HG02852 (cell line): ENCODE measurements at regions not wholly inside any gene's neighbourhood (a gene's known extent, or its start where the extent isn't known, plus 50 kb on each side); places are given as distances from the start of the nearest gene placed in this dataset.
A peak's percentile ranks its signal among the peaks of the same experiment; 100 is the strongest.

ENCODE experiments used
- ATAC-seq: cut with Tn5 transposase; IDR thresholded peaks from one replicate; pipeline ENCODE4 v1.9.1; 2021; ENCODE audit warnings: mild to moderate bottlenecking, moderate library complexity; ENCODE audit not compliant: unreplicated experiment

DNA sequence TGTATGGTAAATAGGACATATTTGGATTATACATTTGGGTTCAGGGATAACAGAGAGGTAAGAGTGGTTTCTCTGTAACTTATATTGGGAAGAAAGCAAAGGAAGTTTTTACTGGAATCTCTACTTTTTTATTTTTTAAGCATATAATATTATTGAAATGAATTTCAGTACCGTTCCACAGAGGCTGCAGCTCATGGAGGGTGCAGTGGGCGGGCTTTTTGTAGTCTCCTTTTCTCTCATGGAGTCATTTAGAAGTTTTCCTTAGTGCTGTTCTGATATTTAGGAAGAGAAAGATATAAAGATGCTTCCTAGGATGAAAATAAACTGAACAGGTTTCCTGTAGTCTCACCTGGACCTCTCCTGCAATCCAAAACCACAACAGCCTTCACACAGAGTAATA is 1153.3 kb upstream of the TMEFF2 start:
- ATAC-seq = no peak

DNA sequence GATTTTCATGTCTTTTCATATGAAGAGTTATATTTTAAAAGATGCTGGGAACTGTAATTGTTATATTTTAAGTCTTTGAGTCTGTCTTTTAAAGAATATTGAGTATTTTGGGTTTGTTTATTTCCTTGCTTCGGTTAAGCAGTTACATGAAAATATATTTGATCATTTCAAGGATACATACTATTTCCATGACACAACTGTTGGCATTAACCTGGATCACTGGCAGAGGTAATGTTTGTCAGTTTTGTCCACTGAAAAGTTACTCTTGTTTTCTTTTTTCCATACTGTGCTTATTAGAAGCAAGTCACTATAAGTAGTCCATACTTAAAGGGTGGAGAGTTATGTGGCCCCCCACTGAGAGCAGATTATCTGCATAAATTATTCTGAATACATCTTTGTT is 1142.0 kb upstream of the TMEFF2 start:
- ATAC-seq = no peak

DNA sequence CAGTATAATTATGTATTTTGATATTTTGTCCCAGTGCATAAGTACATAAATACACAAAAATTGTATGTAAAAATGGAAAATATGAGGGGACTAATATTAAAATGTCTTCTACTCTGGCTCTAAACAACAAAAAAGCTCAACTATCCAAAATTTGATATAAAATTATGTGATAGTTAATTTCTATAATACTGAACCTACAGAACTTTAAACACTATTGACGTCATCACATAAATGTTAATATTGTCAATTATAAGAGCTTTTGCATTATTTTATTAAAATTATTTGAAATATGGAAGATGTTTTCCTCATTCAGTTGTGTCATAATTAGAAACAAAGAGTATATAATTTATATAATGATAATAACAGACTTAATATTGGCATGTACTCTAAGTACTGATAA is 1139.7 kb upstream of the TMEFF2 start:
- no peak for ATAC-seq

DNA sequence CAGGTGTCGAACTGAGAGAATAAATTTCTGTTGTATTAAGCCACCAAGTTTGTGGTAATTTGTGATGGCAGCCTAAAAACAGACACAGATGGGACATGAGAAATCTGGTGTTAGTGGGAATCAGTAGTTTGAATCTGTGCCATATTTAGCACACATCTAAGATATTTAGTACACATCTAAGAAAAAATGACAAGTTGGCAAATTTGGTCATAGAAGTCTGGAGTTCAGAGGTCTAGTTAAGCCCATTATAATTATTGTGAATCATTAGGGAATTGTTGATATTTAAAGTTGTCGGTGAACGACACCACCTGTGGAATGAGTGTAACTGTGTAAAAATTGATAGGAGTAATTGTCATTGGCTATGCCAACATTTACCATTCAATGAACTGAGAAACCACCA is 1138.8 kb upstream of the TMEFF2 start:
- ATAC-seq = no peak

DNA sequence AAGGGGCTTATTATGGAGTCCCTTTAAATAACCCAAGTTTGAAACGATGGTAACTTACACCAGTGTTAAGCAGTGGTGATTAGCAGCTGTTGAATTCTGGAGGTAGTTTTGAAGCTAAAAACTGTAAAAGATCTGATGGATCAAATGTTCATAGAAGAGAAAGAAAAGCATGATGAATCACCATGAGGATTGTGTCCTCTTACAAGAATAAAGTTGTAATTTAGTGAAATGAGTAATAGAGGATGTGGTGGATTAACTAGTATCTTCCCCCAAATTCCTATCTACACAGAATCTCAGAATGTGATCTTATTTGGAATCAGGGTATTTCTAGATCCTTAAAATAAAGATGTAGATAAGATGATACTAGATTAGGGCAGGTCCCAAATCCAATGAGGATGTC is 1138.2 kb upstream of the TMEFF2 start:
- no peak for ATAC-seq

DNA sequence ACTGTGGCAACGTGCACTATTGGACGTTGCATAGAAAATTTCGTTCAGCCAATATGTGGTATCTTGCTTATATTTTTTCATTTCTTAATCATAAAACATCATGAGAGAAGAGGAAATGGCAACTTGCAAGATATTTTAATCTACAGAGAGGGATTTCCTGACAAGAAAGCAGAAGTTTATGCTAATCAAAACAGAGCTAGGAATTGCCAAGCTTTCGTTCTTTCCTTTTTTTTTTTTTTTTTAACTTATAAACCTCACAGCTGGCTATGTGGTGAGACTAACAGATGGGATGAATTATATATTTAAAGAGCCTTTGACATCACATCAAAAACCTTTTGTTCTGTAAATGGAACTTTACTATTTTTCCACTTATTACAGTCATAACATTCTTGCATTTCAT is 1136.9 kb upstream of the TMEFF2 start:
- no peak for ATAC-seq

DNA sequence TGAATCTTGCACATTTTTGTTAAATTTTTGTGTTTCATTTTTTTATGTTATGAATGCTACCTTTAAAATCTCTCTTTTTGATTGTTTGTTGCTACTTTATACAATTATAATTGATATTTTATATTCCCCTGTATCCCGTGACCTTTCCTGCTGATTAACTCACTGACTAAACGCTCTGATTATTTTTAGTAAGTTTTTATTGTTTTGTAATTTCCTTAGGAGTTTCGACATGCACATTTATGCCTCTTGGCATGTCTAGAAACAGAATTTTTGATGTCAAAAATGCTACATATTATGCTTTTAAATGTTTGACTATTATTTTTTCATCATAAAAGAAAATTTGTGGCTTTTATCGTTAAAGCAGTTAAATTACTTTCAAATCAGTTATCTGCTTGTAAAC is 1131.6 kb upstream of the TMEFF2 start:
- no peak for ATAC-seq

DNA sequence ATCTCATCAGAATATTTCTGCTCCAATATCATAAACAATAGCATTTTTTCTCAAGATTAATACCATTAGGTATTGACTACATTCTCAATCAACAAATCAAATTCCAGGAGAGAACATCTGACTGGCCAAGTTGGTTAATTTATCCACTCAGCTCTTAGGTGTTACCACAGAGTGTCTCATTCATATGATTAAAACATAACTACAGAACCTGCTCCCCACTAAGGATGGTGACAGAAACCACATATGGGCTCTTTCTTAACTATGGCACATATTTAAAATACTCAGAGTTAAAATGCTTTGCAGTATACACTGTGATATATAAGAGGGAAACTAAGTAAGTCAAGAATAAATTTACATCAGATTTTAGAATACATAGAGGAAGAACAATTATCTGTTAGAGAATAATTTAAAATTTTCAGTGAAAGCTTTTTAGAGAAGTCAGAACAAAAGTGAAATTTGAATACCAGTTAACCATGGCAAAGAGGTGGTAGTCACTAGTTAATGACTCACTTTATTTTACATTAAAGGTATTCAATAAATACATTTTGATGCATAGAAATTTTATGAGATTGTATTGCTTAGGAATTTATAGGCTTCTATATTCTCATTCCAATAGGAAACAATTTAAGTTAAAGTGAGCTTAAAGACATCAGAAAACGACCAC is 1120.8 kb upstream of the TMEFF2 start:
- no peak for ATAC-seq

DNA sequence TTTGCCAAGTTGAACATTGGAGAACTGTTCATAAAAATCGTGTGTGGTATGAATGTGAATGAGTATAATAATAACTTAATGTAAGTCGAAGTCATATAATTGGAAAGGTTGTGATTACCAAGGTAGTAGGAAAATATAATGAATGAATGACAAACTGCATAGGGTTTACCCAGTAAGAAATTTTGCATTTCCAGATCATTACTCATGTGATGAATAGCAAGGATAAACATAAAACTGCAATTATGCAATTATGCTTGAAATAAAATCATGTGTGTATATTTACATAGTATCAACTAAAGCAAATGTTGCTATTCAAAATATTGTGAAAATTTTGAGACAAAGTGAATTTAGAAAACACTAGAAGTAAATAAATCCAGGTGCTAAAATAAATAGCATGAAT is 1108.7 kb upstream of the TMEFF2 start:
- ATAC-seq = no peak

DNA sequence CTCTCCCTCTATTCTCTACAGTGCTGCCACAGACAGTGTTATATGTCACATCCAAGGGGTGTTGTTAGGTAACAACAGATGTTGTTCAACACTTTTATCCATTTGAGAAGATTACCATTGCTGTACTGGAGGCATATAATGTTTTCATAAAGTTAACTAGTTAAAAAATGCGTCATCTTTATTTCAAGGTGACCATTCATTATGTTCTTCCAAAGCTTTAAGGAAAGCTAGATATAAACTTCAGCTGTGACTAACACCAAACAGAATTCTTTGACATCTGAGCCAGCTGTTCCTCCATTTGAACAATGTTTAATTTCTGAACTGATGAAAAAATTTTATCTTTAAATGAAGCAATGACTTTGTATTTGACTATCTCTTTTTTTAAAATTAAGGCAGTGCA is 1099.6 kb upstream of the TMEFF2 start:
- ATAC-seq = no peak

DNA sequence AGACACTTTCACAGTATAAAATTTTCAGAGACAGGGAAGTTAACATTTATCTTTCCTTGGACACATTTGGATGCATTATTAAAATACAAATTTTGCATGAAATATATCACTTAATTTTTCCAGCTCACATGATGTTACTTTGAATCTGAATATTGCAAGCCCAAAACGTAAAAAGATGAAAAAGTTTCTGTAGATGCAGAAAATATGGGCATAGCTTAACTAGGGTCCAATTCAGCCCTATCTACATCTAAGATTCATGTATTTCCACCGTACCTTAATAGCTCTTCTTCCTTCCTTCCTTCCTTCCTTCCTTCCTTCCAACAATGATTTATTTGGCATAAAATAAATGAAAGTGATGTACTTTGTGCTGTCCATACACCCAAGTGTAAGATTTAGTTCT is 1084.6 kb upstream of the TMEFF2 start:
- ATAC-seq = no peak

DNA sequence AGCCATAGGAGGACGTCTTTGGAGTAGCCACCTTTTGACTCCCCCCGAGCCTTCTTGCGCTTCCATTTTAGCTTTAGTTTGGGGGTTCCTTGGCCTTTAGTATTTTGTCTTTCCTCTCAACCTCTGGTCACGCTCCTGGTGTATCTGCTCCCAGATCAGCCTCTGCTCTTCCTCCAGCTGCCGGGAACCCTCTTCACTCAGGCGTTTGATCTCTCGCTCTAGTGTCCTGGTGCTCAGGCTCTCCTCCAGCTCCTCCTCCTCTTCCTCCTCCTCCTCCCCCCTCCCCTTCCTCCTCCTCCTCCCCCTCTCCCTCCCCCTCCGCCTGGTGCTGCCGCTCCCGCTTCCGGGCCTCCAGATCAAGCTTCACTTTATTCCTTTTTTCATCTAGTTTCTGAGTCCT is 1082.3 kb upstream of the TMEFF2 start:
- ATAC-seq = no peak

DNA sequence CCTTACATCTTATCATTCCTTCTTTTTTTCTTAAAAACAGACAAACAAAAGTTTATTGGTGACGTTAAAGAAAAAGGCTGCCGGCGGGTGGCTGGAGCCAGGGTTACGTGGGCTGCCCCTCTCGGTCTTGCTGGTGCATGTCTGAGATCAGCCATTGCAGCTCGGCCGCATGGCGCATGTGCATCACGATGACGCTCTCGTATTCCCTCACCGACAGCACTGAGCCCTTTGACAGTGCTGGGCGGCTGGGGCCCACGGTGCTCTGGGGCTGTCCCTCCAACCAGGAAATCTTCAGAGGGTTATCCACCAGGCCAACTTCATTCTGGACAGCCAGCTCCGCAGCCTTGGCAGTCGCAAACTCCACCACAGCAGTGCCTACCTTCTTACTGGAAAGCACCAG is 1081.8 kb upstream of the TMEFF2 start:
- no peak for ATAC-seq

DNA sequence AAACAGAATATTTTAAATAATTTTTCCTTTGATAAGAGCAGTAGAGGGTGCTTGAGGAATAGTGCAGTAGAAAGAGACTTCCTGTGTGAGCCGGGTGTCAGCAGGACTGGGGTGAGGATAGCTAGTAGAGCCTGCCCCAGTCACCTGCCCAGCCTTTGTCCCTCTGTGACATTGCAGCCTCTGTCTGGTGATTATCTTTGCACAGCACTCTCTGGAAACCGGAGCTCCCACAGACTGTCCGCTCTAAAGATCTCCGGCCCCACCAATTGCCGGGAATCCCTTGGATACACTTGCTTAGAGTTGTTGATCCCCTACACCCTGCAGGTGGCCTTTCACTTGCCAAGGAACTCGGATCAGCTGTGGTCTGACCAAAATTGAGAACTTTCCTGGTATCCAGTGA is 1081.3 kb upstream of the TMEFF2 start:
- no peak for ATAC-seq

DNA sequence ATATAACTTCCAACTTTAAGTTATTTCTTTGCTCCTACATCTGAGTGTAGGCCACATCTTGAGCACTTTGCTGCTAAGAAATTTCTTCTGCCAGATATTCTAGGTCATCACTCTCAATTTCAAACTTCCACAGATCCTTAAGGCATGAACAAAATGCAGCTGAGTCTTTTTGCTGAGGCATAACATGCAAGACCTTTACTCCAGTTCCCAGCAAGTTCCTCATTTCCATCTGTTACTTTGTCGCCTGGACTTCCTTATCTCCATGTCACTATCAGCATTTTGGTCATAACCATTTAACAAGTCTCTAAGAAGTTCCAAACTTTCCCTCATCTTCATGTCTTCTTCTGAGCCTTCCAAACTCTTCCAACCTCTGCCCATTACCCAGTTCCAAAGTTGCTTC is 1077.3 kb upstream of the TMEFF2 start:
- no peak for ATAC-seq

DNA sequence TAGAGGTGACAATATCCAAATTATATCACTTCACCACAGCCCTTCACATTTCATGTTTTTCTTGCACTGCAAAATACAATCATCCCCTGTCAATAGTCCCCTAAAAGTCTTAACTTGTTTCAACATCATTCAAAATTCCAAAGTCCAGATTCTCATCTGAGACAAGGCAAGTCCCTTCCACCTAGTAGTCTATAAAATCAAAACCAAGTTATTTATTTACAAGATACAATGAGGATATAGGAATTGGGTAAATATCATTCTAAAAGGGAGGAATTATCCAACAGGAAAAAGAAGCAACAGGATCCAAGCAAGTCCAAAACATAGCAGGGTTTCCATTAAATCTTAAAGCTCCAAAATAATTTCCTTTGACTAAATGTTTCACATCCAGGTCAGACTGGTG is 1076.1 kb upstream of the TMEFF2 start:
- no peak for ATAC-seq

DNA sequence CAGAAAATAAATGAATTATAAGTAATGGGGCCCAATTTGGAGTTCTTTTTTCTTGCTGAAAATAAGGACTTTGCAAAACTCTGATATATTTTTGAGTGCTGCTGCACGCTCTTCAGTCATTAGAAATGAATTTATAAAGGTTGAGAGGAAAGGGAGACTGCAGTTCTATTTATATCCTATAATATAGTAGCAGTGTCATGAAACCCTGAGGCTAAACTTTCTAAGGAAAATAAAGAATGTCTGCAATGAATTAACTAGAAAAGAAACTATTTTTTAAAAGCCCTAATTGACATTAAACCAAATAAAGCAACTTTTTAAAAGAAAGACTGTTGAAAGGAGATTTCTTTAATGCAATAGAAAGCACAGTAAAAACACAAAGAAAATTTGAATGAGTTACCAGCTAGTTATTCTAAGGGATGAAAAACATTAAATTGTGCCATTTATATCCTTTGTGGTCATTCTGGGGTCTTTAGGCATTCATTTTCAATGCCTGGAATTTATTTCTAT is 1072.8 kb upstream of the TMEFF2 start:
- no peak for ATAC-seq

DNA sequence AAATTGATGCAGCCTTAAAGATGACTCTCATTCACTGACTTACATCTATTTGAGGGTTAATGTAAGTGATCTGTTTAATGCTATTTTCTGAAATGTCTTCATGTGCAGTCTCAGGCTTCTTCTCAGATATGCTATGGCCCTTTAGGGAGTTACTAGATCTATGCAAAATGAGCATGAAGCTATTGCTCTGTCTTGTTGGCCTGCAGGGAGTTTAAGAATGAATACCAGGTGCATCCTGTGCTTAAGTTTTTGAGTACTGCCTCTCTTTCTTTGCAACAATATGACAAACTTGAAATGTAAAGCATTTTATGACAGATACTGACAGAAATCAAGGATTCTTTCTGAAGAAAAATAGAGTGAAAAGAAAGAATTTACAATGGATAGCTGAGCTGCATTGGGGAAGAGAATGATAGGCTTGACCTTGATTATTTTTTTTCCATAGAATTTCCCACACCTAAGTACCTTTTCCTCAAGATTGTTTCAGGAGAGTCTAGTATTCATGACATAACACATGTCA is 1058.3 kb upstream of the TMEFF2 start:
- no peak for ATAC-seq

DNA sequence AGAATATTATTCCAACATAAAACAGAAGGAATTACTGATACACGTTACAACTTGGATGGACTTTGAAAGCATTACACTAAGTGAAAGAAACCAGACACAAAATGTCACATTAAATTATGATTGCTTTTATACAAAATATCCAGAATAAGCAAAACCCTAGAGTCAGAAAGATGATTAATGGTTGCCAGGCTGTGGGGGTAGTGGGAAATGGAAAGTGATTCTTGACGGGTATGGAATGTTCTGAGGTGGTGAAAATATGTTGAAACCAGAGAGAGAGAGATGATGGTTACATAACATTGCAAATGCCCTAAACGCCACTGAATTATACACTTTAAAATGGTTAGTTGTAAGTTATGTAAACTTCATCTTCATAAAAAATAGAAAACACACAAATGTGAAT is 1057.2 kb upstream of the TMEFF2 start:
- no peak for ATAC-seq

DNA sequence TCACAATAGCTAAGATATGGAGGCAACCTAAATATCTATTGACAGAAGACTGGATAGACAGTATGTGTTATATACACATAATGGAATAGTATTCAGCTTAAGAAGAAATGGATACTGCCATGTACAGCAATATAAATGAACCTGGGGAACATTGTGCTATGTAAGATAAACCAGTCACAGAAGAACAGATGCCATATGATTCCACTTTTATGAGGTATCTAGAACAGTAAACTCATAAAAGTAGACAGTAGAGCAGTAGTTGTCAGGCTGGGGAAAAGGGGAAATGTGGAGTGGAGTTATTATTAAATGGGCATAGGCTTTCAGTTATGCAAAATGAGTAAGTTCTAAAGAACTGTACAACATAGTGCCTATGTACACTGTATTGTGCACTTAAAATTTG is 1055.7 kb upstream of the TMEFF2 start:
- ATAC-seq = no peak

DNA sequence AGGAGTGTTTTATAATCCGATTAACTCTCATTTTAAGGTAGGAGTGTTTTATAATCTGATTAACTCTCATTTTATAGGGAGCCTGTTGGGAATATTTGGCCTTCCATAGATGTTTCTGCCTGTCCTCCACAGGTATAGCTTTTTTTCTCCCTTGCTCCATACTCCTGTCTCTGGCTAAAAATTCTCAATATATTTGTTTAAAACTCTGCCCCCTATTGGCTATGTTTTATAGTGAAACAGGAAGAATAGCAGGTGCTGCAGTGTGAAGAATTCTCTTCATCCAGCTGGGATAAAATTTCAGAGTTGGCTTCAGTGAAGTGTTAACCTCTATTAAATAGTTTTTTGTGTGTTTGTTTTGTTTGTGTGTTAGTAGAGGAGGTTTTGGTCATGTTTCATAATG is 1046.0 kb upstream of the TMEFF2 start:
- peak; percentile 52 for ATAC-seq

DNA sequence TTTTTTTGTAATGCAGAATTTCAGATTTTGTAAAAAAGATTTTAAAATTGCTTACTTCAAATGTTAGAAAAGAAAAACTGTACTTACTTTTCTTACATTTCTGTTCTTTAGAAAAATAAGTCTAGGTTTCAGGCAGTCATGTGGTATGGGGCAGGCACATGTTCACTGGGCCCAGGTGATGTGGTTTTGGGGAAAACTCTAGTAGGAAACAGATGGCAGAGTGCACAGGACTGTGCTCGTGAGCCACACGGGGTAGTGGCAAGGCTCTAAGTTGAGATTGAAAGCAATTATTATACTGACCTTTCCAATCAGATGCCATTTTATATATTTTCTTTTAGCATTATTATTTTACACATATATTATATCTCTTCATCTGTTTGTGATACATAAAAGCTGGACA is 1036.9 kb upstream of the TMEFF2 start:
- ATAC-seq = no peak

DNA sequence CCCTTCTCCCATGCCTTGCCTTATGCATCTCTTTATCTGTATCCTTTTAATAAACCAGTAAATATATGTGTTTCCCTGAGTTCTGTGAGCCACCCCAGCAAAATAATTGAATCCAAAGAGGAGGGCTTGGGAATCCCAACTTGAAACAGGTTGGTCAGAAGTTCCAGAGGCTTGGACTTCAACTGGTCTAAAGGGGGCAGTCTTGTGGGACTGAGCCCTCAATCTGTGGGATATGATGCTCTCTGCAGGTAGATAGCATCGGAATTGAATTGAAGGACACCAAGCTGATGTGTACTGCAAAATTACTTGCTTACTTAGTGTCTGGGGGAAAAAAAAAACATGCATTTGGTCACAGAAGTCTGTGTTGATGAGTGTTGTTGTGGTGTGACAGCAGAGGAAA is 1033.5 kb upstream of the TMEFF2 start:
- ATAC-seq = no peak
